B cell (primary cell): ENCODE measurements at regions not wholly inside any gene's neighbourhood (a gene's known extent, or its start where the extent isn't known, plus 50 kb on each side); places are given as distances from the start of the nearest gene placed in this dataset.

Experiments used
- ATAC-seq: fragments of 200-7000 bp; cut with Tn5 transposase; one replicate; pipeline ENCODE4 v1.10.0; 2021; ENCODE audit warnings: low read depth, mild to moderate bottlenecking, moderate number of reproducible peaks, moderate library complexity
- CTCF ChIA-PET: fragments of 350-600 bp; sonication (Branson Sonifier 250); formaldehyde crosslinking; loops from one replicate; lab custom pipeline; 2021; ENCODE audit warnings: antibody characterized with exemption, inconsistent platforms; lab: Charles Lee
- POLR2A ChIA-PET: fragments of 350-600 bp; sonication (Branson Sonifier 250); formaldehyde crosslinking; loops from one replicate; lab custom pipeline; 2021; ENCODE audit warnings: antibody characterized with exemption; lab: Charles Lee
- DNase-seq: peaks from one replicate; pipeline ENCODE4 v3.0.0; 2013
- H2AFZ ChIP-seq: 2 replicates; pipeline ENCODE4 v1.6.1; 2012; ENCODE audit warnings: mild to moderate bottlenecking, low read depth, low read length; ENCODE audit not compliant: insufficient read depth, poor library complexity, severe bottlenecking
- H3K27ac ChIP-seq, 2 donors: 1 replicate in 1 of 2; 2 replicates in 1 of 2; pipeline ENCODE4 v1.5.1; 2012 to 2013; ENCODE audit warnings: low read length in 2 of 2, mild to moderate bottlenecking in 2 of 2, moderate library complexity in 1 of 2
- H3K27me3 ChIP-seq, 4 experiments: fragments of 200-600 bp in 1 of 4; sonication (generic) in 1 of 4; replicated peaks in 1 of 4; 1 replicate in 2 of 4; 2 replicates in 2 of 4; pipeline versions ENCODE4 v1.6.1 to v1.7.0; 2013 to 2016; ENCODE audit warnings: low read length in 3 of 4, mild to moderate bottlenecking in 2 of 4, mixed read lengths in 1 of 4, moderate library complexity in 1 of 4; ENCODE audit not compliant: insufficient read depth in 4 of 4, control insufficient read depth in 3 of 4; ENCODE audit errors: control extremely low read depth in 1 of 4
- H3K36me3 ChIP-seq, 2 experiments: replicated peaks in 1 of 2; 1 replicate in 1 of 2; 2 replicates in 1 of 2; pipeline versions ENCODE4 v1.6.1 to v1.7.1; 2013; ENCODE audit warnings: low read length in 1 of 2; ENCODE audit not compliant: insufficient read depth in 2 of 2, control insufficient read depth in 1 of 2; ENCODE audit errors: control extremely low read depth in 1 of 2, extremely low read depth in 1 of 2
- H3K4me1 ChIP-seq, 2 donors: fragments of 200-600 bp in 1 of 2; sonication (generic) in 1 of 2; 1 replicate in 1 of 2; 2 replicates in 1 of 2; pipeline versions ENCODE4 v1.5.1 to v1.6.1; 2013 to 2017; ENCODE audit warnings: low read length in 2 of 2; ENCODE audit not compliant: control insufficient read depth in 2 of 2, insufficient read depth in 2 of 2
- H3K4me2 ChIP-seq: replicated peaks from 2 replicates; pipeline ENCODE3; 2012; ENCODE audit warnings: mild to moderate bottlenecking, low read depth, low read length; ENCODE audit not compliant: poor library complexity, severe bottlenecking
- H3K4me3 ChIP-seq, 5 experiments: fragments of 200-600 bp in 1 of 5; sonication (generic) in 1 of 5; 1 replicate in 3 of 5; 2 replicates in 2 of 5; pipeline versions ENCODE4 v1.5.1 to v1.7.0; 2011 to 2016; ENCODE audit warnings: low read length in 4 of 5, mild to moderate bottlenecking in 4 of 5, low read depth in 2 of 5, control low read depth in 1 of 5, moderate library complexity in 1 of 5; ENCODE audit not compliant: insufficient read depth in 1 of 5; ENCODE audit errors: control extremely low read depth in 1 of 5, extremely low read depth in 1 of 5
- H3K79me2 ChIP-seq: fragments of 200-600 bp; sonication (generic); one replicate; pipeline ENCODE4 v1.6.0; 2016; ENCODE audit warnings: low read length; ENCODE audit not compliant: control insufficient read depth, insufficient read depth
- H3K9ac ChIP-seq: fragments of 200-600 bp; sonication (generic); 2 replicates; pipeline ENCODE4 v1.6.1; 2017; ENCODE audit warnings: mild to moderate bottlenecking, low read length, moderate library complexity
- H3K9me3 ChIP-seq, 3 donors: one replicate each; pipeline versions ENCODE4 v1.6.1 to v1.7.1; 2013; ENCODE audit warnings: low read length in 2 of 3; ENCODE audit not compliant: control insufficient read depth in 2 of 3, insufficient read depth in 1 of 3; ENCODE audit errors: control extremely low read depth in 1 of 3
- H4K20me1 ChIP-seq: 2 replicates; pipeline ENCODE4 v1.6.0; 2012; ENCODE audit warnings: mild to moderate bottlenecking, low read length; ENCODE audit not compliant: insufficient read depth, control insufficient read depth, poor library complexity, severe bottlenecking
- H3K27ac Mint-ChIP-seq: one replicate; pipeline ENCODE4 v1.8.0; 2021; ENCODE audit warnings: mixed read lengths
- H3K27me3 Mint-ChIP-seq: one replicate; pipeline ENCODE4 v1.8.0; 2021; ENCODE audit warnings: mixed read lengths
- H3K4me1 Mint-ChIP-seq: one replicate; pipeline ENCODE4 v1.8.0; 2021; ENCODE audit warnings: mixed read lengths
- H3K4me3 Mint-ChIP-seq: one replicate; pipeline ENCODE4 v1.8.0; 2021; ENCODE audit warnings: mixed read lengths
- H3K9me3 Mint-ChIP-seq: one replicate; pipeline ENCODE4 v1.8.0; 2022; ENCODE audit warnings: mixed read lengths; ENCODE audit not compliant: insufficient read depth
- EZH2 ChIP-seq: IDR thresholded peaks from 2 replicates; pipeline ENCODE4 v1.6.1; 2012; ENCODE audit warnings: borderline replicate concordance, low read depth, mild to moderate bottlenecking, moderate library complexity, low read length; ENCODE audit not compliant: insufficient read depth, poor library complexity, severe bottlenecking
- WGBS: methylation state at CpG from one replicate; pipeline ENCODE4 v1.1.5; 2013; ENCODE audit warnings: missing lambda C conversion rate; ENCODE audit not compliant: insufficient coverage; 5-methylcytosine and 5-hydroxymethylcytosine counted together
- intact Hi-C: fragments of 100-400 bp; cut with micrococcal nuclease; formaldehyde crosslinking; loops from one replicate; pipeline ENCODE4 v1.10.0; 2022
- TF ChIP-seq, protein P1 (sequence below): fragments of 200-600 bp; IDR thresholded peaks from one replicate; pipeline ENCODE4 v1.8.0; 2022; ENCODE audit warnings: antibody characterized with exemption, mild to moderate bottlenecking

DNA sequence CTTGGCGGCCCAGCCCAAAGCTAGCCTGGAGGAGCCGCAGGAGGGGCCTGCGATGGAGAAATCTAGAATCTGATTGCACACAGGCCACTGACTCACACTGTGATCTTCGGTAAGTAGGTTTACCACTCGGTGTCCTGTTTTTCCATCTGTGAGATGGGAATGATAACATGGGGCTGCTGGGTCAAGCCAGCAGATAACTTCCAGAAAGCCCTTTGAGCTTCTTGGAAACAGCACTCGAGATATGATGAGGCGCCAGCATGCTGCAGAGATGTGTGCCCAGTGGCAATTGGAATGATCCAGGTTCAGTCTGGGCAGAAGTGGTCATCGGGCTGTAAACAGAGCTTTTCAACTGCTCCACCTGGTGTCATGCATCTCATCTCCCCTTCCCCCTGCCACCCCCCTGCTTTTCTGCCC is 771.3 kb upstream of the TBX3 start:
- TF ChIP-seq EZH2 = no peak
- TF ChIP-seq, protein P1, sequence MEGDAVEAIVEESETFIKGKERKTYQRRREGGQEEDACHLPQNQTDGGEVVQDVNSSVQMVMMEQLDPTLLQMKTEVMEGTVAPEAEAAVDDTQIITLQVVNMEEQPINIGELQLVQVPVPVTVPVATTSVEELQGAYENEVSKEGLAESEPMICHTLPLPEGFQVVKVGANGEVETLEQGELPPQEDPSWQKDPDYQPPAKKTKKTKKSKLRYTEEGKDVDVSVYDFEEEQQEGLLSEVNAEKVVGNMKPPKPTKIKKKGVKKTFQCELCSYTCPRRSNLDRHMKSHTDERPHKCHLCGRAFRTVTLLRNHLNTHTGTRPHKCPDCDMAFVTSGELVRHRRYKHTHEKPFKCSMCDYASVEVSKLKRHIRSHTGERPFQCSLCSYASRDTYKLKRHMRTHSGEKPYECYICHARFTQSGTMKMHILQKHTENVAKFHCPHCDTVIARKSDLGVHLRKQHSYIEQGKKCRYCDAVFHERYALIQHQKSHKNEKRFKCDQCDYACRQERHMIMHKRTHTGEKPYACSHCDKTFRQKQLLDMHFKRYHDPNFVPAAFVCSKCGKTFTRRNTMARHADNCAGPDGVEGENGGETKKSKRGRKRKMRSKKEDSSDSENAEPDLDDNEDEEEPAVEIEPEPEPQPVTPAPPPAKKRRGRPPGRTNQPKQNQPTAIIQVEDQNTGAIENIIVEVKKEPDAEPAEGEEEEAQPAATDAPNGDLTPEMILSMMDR = no peak
- ChIA-PET CTCF (no interaction called here), POLR2A (no interaction called here)
- Histone ChIP-seq H2AFZ (no peak overlapping the region), H3K27ac (no peak overlapping the region), H3K27me3 (peaks cover 0 to 18% (median 2%) of the 10 kb centered on the region in 4 experiments), H3K4me2 (no peak overlapping the region), H4K20me1 (no peaks in the 10 kb centered on the region), H3K36me3 (no peaks in the 10 kb centered on the region), H3K4me3 (no peak overlapping the region), H3K9me3 (peaks cover 0 to 4% (median 0%) of the 10 kb centered on the region in 3 donors), H3K9ac (no peak overlapping the region), H3K79me2 (no peaks in the 10 kb centered on the region), H3K4me1 (no peaks in the 10 kb centered on the region)
- no peak overlapping the region for H3K4me3 Mint-ChIP-seq
- no peaks in the 10 kb centered on the region for H3K9me3 Mint-ChIP-seq
- intact Hi-C loops = no loop called here
- no peak overlapping the region for H3K27ac Mint-ChIP-seq
- ATAC-seq = no peak
- WGBS = 93% methylated on average over 8 of the region's 8 CpGs
- peaks cover 9% of the 10 kb centered on the region for H3K4me1 Mint-ChIP-seq
- H3K27me3 Mint-ChIP-seq = peaks cover 24% of the 10 kb centered on the region
- no peak for DNase-seq

DNA sequence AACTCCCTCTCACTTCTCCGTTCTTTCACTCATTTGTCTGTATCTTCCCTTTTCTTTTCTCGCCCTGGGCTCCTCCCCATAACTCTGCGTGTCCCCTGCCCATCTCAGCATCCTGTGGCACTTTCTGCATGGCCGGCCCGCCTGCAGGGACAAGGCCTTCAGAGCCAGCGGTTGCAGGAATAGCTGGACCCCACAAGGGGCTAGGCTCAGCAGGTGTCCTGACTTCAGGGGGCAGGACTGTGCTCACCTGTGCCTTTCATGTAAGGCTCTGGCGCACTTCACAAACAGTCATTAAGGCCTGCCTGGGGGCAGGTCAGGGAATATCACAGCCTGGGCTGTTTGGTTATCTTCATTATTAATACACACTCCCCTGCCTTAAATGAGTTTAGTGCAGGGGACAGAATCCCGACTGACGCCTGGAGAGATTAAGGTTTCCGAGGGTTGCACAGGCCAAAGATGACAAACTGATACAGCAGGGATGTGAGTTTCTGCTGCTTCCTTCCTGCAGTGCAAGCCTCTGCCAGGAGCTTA is 768.8 kb upstream of the TBX3 start:
- DNase-seq (no peak), ATAC-seq (no peak)
- H3K27me3 Mint-ChIP-seq = peaks cover 34% of the 10 kb centered on the region
- Histone ChIP-seq H3K9me3 (no peaks in the 10 kb centered on the region), H4K20me1 (no peaks in the 10 kb centered on the region), H3K9ac (no peak overlapping the region), H3K4me2 (no peak overlapping the region), H3K27me3 (peaks cover 0 to 22% (median 4%) of the 10 kb centered on the region in 4 experiments), H3K36me3 (no peaks in the 10 kb centered on the region), H3K79me2 (no peaks in the 10 kb centered on the region), H2AFZ (no peak overlapping the region), H3K27ac (no peak overlapping the region), H3K4me1 (no peaks in the 10 kb centered on the region), H3K4me3 (no peak overlapping the region)
- H3K4me3 Mint-ChIP-seq = no peak overlapping the region
- TF ChIP-seq, protein P1 = no peak
- TF ChIP-seq EZH2 = no peak
- no peak overlapping the region for H3K27ac Mint-ChIP-seq
- ChIA-PET CTCF (no interaction called here), POLR2A (no interaction called here)
- H3K4me1 Mint-ChIP-seq = peaks cover 9% of the 10 kb centered on the region
- H3K9me3 Mint-ChIP-seq = no peaks in the 10 kb centered on the region
- WGBS = 92% methylated on average over 8 of the region's 10 CpGs
- intact Hi-C loops = no loop called here
